ENCODE measurements at regions not wholly inside any gene's neighbourhood (a gene's known extent, or its start where the extent isn't known, plus 50 kb on each side); places are given as distances from the start of the nearest gene placed in this dataset.

GRCh38 chr15:35195649-35196048 lies 110.6 kb upstream of the NANOGP8 start:
- DNase-seq (ENCODE audit: extremely low read depth, insufficient read length), result no peak
- H3K4me3 ChIP-seq (replicated peaks; ENCODE audit: low read depth, low read length), result no peak overlapping the region
- H3K36me3 ChIP-seq (ENCODE audit: control insufficient read depth, insufficient read depth, low read length), result no peaks in the 10 kb centered on the region
- TF ChIP-seq, protein P1, sequence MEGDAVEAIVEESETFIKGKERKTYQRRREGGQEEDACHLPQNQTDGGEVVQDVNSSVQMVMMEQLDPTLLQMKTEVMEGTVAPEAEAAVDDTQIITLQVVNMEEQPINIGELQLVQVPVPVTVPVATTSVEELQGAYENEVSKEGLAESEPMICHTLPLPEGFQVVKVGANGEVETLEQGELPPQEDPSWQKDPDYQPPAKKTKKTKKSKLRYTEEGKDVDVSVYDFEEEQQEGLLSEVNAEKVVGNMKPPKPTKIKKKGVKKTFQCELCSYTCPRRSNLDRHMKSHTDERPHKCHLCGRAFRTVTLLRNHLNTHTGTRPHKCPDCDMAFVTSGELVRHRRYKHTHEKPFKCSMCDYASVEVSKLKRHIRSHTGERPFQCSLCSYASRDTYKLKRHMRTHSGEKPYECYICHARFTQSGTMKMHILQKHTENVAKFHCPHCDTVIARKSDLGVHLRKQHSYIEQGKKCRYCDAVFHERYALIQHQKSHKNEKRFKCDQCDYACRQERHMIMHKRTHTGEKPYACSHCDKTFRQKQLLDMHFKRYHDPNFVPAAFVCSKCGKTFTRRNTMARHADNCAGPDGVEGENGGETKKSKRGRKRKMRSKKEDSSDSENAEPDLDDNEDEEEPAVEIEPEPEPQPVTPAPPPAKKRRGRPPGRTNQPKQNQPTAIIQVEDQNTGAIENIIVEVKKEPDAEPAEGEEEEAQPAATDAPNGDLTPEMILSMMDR (IDR thresholded peaks at IDR 0.05; ENCODE audit: insufficient read depth, low read length, poor library complexity, severe bottlenecking), result no peak
- no peaks in the 10 kb centered on the region for H3K27me3 ChIP-seq (replicated peaks; ENCODE audit: control insufficient read depth, insufficient read depth, low read length)

DNA sequence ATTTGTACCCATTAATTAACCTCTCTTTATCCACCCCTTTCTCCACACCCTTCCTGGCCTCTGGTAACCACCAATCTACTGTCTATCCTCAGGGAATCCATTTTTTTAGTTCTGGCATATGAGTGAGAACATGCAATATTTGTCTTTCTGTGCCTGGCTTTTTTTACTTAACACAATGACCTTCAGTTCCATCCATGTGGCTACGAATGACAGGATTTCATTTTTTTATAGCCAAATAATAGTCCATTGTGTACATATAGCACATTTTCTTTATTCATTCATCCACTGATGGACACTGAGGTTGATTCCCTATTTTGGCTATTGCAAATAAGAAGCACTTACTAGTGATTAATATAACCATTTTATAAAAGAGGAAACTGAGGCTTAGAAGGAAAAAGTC lies 109.9 kb upstream of the NANOGP8 start:
- H3K36me3 ChIP-seq (ENCODE audit: control insufficient read depth, insufficient read depth, low read length), result no peaks in the 10 kb centered on the region
- DNase-seq (ENCODE audit: extremely low read depth, insufficient read length), result no peak
- H3K27me3 ChIP-seq (replicated peaks; ENCODE audit: control insufficient read depth, insufficient read depth, low read length), result no peaks in the 10 kb centered on the region
- TF ChIP-seq, protein P1 (IDR thresholded peaks at IDR 0.05; ENCODE audit: insufficient read depth, low read length, poor library complexity, severe bottlenecking), result no peak
- no peak overlapping the region for H3K4me3 ChIP-seq (replicated peaks; ENCODE audit: low read depth, low read length)

DNA sequence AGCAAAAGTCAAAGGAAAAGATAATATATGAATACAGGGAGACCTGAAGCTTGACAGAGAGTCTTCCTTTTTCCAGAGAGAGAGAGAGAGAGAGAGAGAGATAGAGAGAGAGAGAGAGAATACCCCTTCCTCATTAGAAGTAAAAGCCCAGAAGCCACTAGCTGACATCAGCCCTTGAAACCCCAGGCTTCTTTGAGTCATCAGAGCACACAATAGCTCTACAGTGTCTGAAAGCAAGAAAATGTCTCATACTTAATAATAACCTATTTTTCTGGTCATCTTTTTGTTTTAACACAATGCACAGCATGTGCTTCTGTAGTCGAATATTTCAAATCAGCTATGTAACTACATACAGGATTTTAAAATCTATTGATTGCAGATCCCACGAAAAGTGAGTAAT lies 109.2 kb upstream of the NANOGP8 start:
- no peak for DNase-seq (ENCODE audit: extremely low read depth, insufficient read length)
- H3K4me3 ChIP-seq (replicated peaks; ENCODE audit: low read depth, low read length), result no peak overlapping the region
- no peaks in the 10 kb centered on the region for H3K27me3 ChIP-seq (replicated peaks; ENCODE audit: control insufficient read depth, insufficient read depth, low read length)
- H3K36me3 ChIP-seq (ENCODE audit: control insufficient read depth, insufficient read depth, low read length), result no peaks in the 10 kb centered on the region
- TF ChIP-seq, protein P1 (IDR thresholded peaks at IDR 0.05; ENCODE audit: insufficient read depth, low read length, poor library complexity, severe bottlenecking), result no peak

- Histone ChIP-seq H3K4me3 (replicated peaks; ENCODE audit: low read depth, low read length) (no peak overlapping the region), H3K36me3 (ENCODE audit: control insufficient read depth, insufficient read depth, low read length) (no peaks in the 10 kb centered on the region), H3K27me3 (replicated peaks; ENCODE audit: control insufficient read depth, insufficient read depth, low read length) (no peaks in the 10 kb centered on the region)
- TF ChIP-seq, protein P1 (IDR thresholded peaks at IDR 0.05; ENCODE audit: insufficient read depth, low read length, poor library complexity, severe bottlenecking), result no peak
- DNase-seq (ENCODE audit: extremely low read depth, insufficient read length), result no peak
Observed at GRCh38 chr15:35191783-35192182, 106.7 kb upstream of the NANOGP8 start.

GRCh38 chr15:35186346-35186745 lies 101.3 kb upstream of the NANOGP8 start:
- DNase-seq (ENCODE audit: extremely low read depth, insufficient read length), result no peak

More at GRCh38 chr15:35186346-35186745, 101.3 kb upstream of the NANOGP8 start:
- Histone ChIP-seq H3K36me3 (ENCODE audit: control insufficient read depth, insufficient read depth, low read length) (no peaks in the 10 kb centered on the region), H3K4me3 (replicated peaks; ENCODE audit: low read depth, low read length) (no peak overlapping the region), H3K27me3 (replicated peaks; ENCODE audit: control insufficient read depth, insufficient read depth, low read length) (no peaks in the 10 kb centered on the region)
- TF ChIP-seq, protein P1 (IDR thresholded peaks at IDR 0.05; ENCODE audit: insufficient read depth, low read length, poor library complexity, severe bottlenecking), result no peak
